Activated CD4-positive, alpha-beta T cell treated with anti-CD3 and anti-CD28 coated beads, Interleukin-2, amount 10 ng/mL, durations not matched to agents 7 days and 5 days (primary cell): ENCODE measurements at regions not wholly inside any gene's neighbourhood (a gene's known extent, or its start where the extent isn't known, plus 50 kb on each side); places are given as distances from the start of the nearest gene placed in this dataset.

ENCODE experiments used
- CTCF ChIA-PET: fragments of 350-600 bp; sonication (Branson Sonifier 250); formaldehyde crosslinking; loops from one replicate; lab custom pipeline; 2021; ENCODE audit warnings: antibody characterized with exemption; lab: Charles Lee
- POLR2A ChIA-PET: fragments of 350-600 bp; sonication (Branson Sonifier 250); formaldehyde crosslinking; loops from one replicate; lab custom pipeline; 2021; ENCODE audit warnings: antibody characterized with exemption; lab: Charles Lee
- DNase-seq: peaks from one replicate; pipeline ENCODE4 v3.0.0-alpha.2; 2020
- H3K27ac Mint-ChIP-seq: one replicate; pipeline ENCODE4 v1.8.0; 2021; ENCODE audit warnings: mild to moderate bottlenecking, moderate library complexity, mixed read lengths
- H3K27me3 Mint-ChIP-seq: one replicate; pipeline ENCODE4 v1.8.0; 2021; ENCODE audit warnings: mixed read lengths
- H3K36me3 Mint-ChIP-seq: one replicate; pipeline ENCODE4 v1.8.0; 2021; ENCODE audit warnings: low read depth, mixed read lengths
- H3K4me1 Mint-ChIP-seq: one replicate; pipeline ENCODE4 v1.8.0; 2021; ENCODE audit warnings: mixed read lengths
- H3K4me3 Mint-ChIP-seq: one replicate; pipeline ENCODE4 v1.8.0; 2021; ENCODE audit warnings: mild to moderate bottlenecking, moderate library complexity, mixed read lengths
- H3K9me3 Mint-ChIP-seq: one replicate; pipeline ENCODE4 v1.8.0; 2021; ENCODE audit warnings: mixed read lengths

DNA sequence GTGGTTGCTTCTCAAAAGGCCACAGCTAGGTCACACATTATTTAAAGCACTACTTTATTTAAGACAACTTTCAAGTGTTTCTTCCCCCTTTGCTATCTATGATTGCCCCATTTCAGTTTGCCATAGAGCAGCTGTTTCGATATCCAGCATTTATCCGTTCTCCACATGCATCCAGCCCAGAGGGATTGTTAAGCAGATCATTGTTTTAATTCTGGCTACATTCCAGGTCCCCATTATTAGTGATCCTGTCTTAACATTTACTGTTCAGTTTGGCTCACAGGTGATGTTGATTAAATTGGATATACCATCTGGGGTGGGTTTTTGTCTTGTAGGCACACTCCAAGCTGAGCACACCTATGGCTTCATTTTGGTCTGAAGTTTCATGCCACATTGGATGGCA lies 638.7 kb downstream of the ZEB2 start:
- Mint-ChIP-seq H3K36me3 (no peaks in the 10 kb centered on the region), H3K4me3 (no peak overlapping the region), H3K27ac (no peak overlapping the region), H3K9me3 (no peaks in the 10 kb centered on the region), H3K4me1 (no peaks in the 10 kb centered on the region), H3K27me3 (peaks cover 4% of the 10 kb centered on the region)
- no peak for DNase-seq
- CTCF ChIA-PET: no interaction called here
- POLR2A ChIA-PET: no interaction called here

DNA sequence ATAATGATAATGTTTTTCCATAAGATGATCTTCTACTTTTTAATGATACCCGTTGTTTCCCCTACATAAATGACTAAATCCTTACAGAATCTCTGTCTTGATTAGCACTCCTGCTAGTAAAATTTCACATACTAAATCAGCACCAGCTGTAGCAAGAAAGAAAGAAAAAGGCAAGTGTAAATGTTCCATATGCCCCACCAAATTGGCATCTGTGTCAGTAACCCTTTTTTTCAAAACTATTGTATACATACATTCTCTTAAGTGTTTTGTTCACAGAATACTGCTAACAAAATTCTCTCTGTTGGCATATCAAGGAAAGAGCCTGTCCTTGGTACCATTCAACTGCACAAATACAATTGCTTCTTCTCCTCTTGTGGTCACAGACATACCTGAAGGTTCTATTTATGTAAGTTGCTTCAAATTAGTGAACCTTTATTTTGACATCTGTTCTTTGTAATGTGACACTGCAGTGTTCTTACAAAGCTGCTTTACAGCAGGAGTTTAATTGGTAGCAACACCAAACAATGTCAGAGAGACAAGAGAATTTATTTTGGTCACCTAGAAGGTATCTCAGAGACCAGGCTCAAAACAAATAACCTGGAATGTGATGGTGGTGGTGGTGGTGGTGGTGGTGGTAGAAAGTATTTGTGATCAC lies 641.9 kb downstream of the ZEB2 start:
- no peaks in the 10 kb centered on the region for H3K36me3 Mint-ChIP-seq
- no peak for DNase-seq
- H3K9me3 Mint-ChIP-seq: no peaks in the 10 kb centered on the region
- no peaks in the 10 kb centered on the region for H3K4me1 Mint-ChIP-seq
- CTCF ChIA-PET: no interaction called here
- POLR2A ChIA-PET: no interaction called here
- no peaks in the 10 kb centered on the region for H3K27me3 Mint-ChIP-seq
- no peak overlapping the region for H3K27ac Mint-ChIP-seq
- no peak overlapping the region for H3K4me3 Mint-ChIP-seq

GRCh38 chr2:143877056-143877455 lies 642.9 kb downstream of the ZEB2 start:
- CTCF ChIA-PET: interaction anchor here (0.6 kb wide), 1 partner anchor 1020 kb away, joined by 3 read pairs; no protein-coding TSS in a partner anchor
- Mint-ChIP-seq H3K27ac (no peak overlapping the region), H3K9me3 (no peaks in the 10 kb centered on the region), H3K4me1 (no peaks in the 10 kb centered on the region), H3K36me3 (no peaks in the 10 kb centered on the region), H3K4me3 (no peak overlapping the region), H3K27me3 (no peaks in the 10 kb centered on the region)
- no peak for DNase-seq
- POLR2A ChIA-PET: no interaction called here

DNA sequence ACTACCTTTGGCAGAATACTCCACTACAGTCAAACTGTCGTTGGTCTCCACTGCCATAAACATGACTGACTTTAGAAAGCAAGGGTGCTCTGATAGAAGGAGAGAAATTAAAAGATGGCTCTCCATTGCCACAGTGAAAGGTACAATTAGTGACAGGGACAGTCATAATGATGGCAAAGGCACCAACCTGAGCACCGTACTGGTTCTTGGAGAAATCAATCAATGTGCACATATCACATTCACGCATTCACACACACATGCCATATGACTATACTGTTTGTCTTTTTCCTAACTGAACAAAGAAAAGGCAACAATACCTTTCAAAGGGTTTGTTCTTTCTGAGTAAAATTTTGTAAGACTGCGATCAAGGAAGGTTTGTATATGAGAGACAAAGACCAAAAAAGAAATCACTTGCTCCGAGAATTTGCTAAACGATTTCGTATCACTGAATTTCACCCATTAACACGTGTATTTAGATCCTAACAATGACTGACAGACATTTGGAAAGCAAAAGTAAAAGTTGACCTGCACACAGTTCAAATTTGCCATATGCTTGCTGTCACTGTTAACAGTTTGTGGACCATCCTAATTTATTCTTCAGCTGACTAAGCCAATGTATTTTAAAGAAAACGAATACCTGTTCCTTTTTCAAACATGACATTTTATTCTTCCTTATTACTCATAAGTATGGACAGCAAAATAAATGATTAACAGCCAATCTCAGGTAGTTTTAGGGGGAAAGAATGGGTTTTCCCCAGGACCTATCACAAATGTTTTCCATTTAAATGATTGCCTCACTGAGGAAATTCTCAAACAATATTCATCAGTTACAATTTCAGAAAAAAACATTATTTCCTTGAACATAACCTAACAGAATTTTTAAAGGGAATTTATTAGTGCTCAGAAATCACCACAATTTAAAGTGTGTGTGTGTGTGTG lies 644.4 kb downstream of the ZEB2 start:
- POLR2A ChIA-PET: no interaction called here
- CTCF ChIA-PET: no interaction called here
- H3K4me3 Mint-ChIP-seq: no peak overlapping the region
- H3K36me3 Mint-ChIP-seq: no peaks in the 10 kb centered on the region
- H3K4me1 Mint-ChIP-seq: no peaks in the 10 kb centered on the region
- peaks cover 2% of the 10 kb centered on the region for H3K9me3 Mint-ChIP-seq
- no peak for DNase-seq
- H3K27me3 Mint-ChIP-seq: no peaks in the 10 kb centered on the region
- no peak overlapping the region for H3K27ac Mint-ChIP-seq

GRCh38 chr2:143873886-143874285 lies 646.0 kb downstream of the ZEB2 start:
- no peaks in the 10 kb centered on the region for H3K27me3 Mint-ChIP-seq
- H3K27ac Mint-ChIP-seq: no peak overlapping the region
- H3K4me3 Mint-ChIP-seq: no peak overlapping the region
- ChIA-PET POLR2A (no interaction called here), CTCF (no interaction called here)
- H3K9me3 Mint-ChIP-seq: peaks cover 3% of the 10 kb centered on the region
- H3K36me3 Mint-ChIP-seq: no peaks in the 10 kb centered on the region
- no peaks in the 10 kb centered on the region for H3K4me1 Mint-ChIP-seq
- DNase-seq: no peak

- DNase-seq: no peak
- no peaks in the 10 kb centered on the region for H3K27me3 Mint-ChIP-seq
- H3K4me1 Mint-ChIP-seq: no peaks in the 10 kb centered on the region
- ChIA-PET POLR2A (no interaction called here), CTCF (no interaction called here)
- H3K27ac Mint-ChIP-seq: no peak overlapping the region
- no peaks in the 10 kb centered on the region for H3K36me3 Mint-ChIP-seq
- no peak overlapping the region for H3K4me3 Mint-ChIP-seq
- H3K9me3 Mint-ChIP-seq: peaks cover 5% of the 10 kb centered on the region
Observed at GRCh38 chr2:143870696-143871095, 649.2 kb downstream of the ZEB2 start.

DNA sequence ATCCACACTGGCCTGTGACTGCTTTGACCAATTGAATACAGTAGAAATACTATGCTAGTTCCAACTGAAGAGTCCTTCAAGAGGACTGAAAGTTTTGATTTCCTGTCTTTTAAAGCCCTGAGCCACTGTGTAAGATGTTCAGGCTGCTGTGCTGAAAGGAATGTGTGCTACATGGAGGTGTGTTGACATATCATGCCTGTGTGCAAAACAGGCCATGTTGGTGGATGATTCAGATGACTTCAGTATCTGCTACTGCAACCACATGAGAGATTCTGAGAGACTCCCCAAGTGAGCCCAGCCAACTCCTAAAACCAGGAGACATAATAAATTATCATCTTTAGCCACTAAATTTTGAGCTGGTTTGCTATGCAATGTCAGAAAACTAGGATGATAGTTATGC lies 662.9 kb downstream of the ZEB2 start:
- no peak overlapping the region for H3K27ac Mint-ChIP-seq
- CTCF ChIA-PET: no interaction called here
- no peak overlapping the region for H3K4me3 Mint-ChIP-seq
- POLR2A ChIA-PET: no interaction called here
- H3K27me3 Mint-ChIP-seq: peaks cover 10% of the 10 kb centered on the region
- no peaks in the 10 kb centered on the region for H3K4me1 Mint-ChIP-seq
- H3K36me3 Mint-ChIP-seq: no peaks in the 10 kb centered on the region
- no peak for DNase-seq
- peaks cover 3% of the 10 kb centered on the region for H3K9me3 Mint-ChIP-seq

GRCh38 chr2:143852759-143853158 lies 667.2 kb downstream of the ZEB2 start:
- Mint-ChIP-seq H3K27me3 (peaks cover 19% of the 10 kb centered on the region), H3K9me3 (no peaks in the 10 kb centered on the region), H3K36me3 (no peaks in the 10 kb centered on the region), H3K27ac (no peak overlapping the region), H3K4me3 (no peak overlapping the region), H3K4me1 (no peaks in the 10 kb centered on the region)
- ChIA-PET POLR2A (no interaction called here), CTCF (no interaction called here)
- DNase-seq: no peak

DNA sequence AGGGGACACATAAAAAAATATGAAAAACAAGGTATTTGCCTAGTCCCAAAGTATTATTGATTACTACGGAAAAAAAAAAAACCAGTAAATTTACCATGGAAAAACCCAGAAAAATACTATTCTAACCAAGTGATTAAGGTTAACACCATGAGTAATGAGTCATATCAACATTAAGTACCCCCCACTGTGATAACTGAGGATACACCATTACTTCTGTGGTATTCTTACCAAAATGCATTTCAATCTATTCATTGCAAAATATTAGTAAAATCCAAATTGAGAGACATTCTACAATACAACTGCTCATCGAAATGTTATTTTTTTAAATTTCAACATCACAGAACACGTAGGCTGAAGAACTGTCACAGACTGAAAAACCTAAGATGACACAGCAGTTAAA lies 669.8 kb downstream of the ZEB2 start:
- Mint-ChIP-seq H3K27me3 (peaks cover 32% of the 10 kb centered on the region), H3K9me3 (peaks cover 3% of the 10 kb centered on the region), H3K27ac (no peak overlapping the region), H3K4me3 (no peak overlapping the region), H3K36me3 (no peaks in the 10 kb centered on the region), H3K4me1 (no peaks in the 10 kb centered on the region)
- ChIA-PET POLR2A (no interaction called here), CTCF (no interaction called here)
- no peak for DNase-seq

- peaks cover 3% of the 10 kb centered on the region for H3K9me3 Mint-ChIP-seq
- no peak overlapping the region for H3K4me3 Mint-ChIP-seq
- DNase-seq: no peak
- no peaks in the 10 kb centered on the region for H3K4me1 Mint-ChIP-seq
- no peak overlapping the region for H3K27ac Mint-ChIP-seq
- no peaks in the 10 kb centered on the region for H3K36me3 Mint-ChIP-seq
- ChIA-PET POLR2A (no interaction called here), CTCF (no interaction called here)
- peaks cover 29% of the 10 kb centered on the region for H3K27me3 Mint-ChIP-seq
Observed at GRCh38 chr2:143847257-143847656, 672.7 kb downstream of the ZEB2 start.

DNA sequence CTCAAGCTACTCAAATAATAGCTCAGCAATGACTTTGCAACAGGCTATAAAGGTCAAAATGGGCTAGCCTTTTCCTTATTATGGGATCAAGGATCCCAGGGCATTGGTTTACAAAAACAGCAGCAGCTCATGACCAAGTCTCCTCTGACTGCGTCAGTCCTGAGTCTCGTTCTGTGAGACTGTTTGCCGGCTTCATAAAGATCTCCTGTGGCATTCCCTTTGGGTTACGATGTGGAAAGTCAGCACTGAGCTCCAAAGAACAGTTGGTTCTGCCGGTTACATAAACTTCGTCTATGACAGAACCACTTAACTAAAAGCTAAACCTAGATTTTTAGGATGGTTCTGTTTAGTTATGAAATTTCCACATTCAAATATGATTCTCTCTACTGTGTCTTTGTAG lies 674.9 kb downstream of the ZEB2 start:
- no peaks in the 10 kb centered on the region for H3K4me1 Mint-ChIP-seq
- no peaks in the 10 kb centered on the region for H3K36me3 Mint-ChIP-seq
- POLR2A ChIA-PET: no interaction called here
- DNase-seq: no peak
- peaks cover 20% of the 10 kb centered on the region for H3K27me3 Mint-ChIP-seq
- peaks cover 3% of the 10 kb centered on the region for H3K9me3 Mint-ChIP-seq
- no peak overlapping the region for H3K27ac Mint-ChIP-seq
- no peak overlapping the region for H3K4me3 Mint-ChIP-seq
- CTCF ChIA-PET: no interaction called here

DNA sequence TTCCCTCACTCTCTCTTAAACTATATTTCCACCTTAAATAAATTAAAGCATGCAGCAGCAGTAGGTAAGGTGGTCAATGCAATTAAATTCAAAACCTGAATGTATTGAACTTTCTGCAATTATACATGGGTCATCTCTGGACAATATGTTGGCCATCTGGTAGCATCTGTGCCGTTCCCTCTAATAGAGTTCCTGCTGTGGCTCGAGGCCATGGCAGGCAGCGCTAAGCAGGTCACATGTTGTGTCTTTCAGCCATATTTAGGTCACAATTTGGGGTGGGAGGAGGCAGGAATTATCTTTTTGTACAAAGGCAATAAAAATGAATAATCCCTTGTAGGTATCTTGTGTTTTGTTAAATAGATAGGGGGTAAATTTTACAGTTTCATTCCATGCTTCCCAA lies 676.2 kb downstream of the ZEB2 start:
- no peaks in the 10 kb centered on the region for H3K4me1 Mint-ChIP-seq
- DNase-seq: no peak
- H3K9me3 Mint-ChIP-seq: peaks cover 3% of the 10 kb centered on the region
- H3K27ac Mint-ChIP-seq: no peak overlapping the region
- ChIA-PET POLR2A (no interaction called here), CTCF (no interaction called here)
- H3K4me3 Mint-ChIP-seq: no peak overlapping the region
- no peaks in the 10 kb centered on the region for H3K36me3 Mint-ChIP-seq
- H3K27me3 Mint-ChIP-seq: peaks cover 20% of the 10 kb centered on the region

DNA sequence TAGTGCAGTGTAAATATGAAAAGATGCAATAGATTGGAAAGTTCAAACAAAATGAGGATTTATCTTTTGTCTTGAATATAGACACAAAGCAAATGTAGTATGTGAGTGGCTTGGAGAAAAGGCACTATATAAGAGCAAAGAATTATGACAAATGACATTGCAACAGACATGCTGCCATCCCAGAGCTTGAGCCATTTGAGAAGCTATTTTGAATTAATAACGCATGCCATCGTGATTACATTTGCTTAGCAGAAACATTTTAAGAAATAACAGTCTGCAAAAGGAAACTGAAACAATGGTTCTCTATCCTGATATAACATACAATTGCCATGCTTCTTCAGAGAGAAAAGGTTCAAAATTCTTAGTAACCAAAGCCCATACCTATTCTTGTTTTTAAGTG lies 677.1 kb downstream of the ZEB2 start:
- H3K27me3 Mint-ChIP-seq: peaks cover 20% of the 10 kb centered on the region
- no peak for DNase-seq
- CTCF ChIA-PET: no interaction called here
- peaks cover 3% of the 10 kb centered on the region for H3K9me3 Mint-ChIP-seq
- POLR2A ChIA-PET: no interaction called here
- H3K4me3 Mint-ChIP-seq: no peak overlapping the region
- no peak overlapping the region for H3K27ac Mint-ChIP-seq
- H3K4me1 Mint-ChIP-seq: no peaks in the 10 kb centered on the region
- no peaks in the 10 kb centered on the region for H3K36me3 Mint-ChIP-seq
